Adrenal gland (tissue), 5 donors: ENCODE measurements at regions not wholly inside any gene's neighbourhood (a gene's known extent, or its start where the extent isn't known, plus 50 kb on each side); places are given as distances from the start of the nearest gene placed in this dataset.

Source experiments
- CTCF ChIP-seq, 6 experiments: fragments of 450-650 bp in 4 of 6; fragments of 200-600 bp in 2 of 6; sonication (generic) in 1 of 6; IDR thresholded peaks; 1 replicate in 5 of 6; 2 replicates in 1 of 6; pipeline versions ENCODE4 v1.5.1 to v1.8.0; 2016 to 2021; ENCODE audit warnings: antibody characterized with exemption in 6 of 6, mild to moderate bottlenecking in 2 of 6, moderate library complexity in 1 of 6
- POLR2A ChIP-seq, 2 donors: fragments of 450-650 bp; IDR thresholded peaks; one replicate each; pipeline ENCODE4 v1.6.1; 2017; ENCODE audit warnings: antibody characterized with exemption in 2 of 2, mild to moderate bottlenecking in 2 of 2, moderate library complexity in 1 of 2
- donor health status: DM: no; HTN: no; CAD: no.

GRCh38 chr18:43398601-43399000, 121.3 kb upstream of the SYT4 start:
- TF ChIP-seq CTCF (IDR thresholded peaks at IDR 0.05): no peak
- no peak for TF ChIP-seq POLR2A (IDR thresholded peaks at IDR 0.05)
